Ramos (cell line): ENCODE measurements at regions not wholly inside any gene's neighbourhood (a gene's known extent, or its start where the extent isn't known, plus 50 kb on each side); places are given as distances from the start of the nearest gene placed in this dataset.
"Not testable (repeated sequence)": the region's sequence is repeated elsewhere in the genome, so short reads cannot be mapped to it uniquely, and the experiment has no call there.

ENCODE experiments used
- in situ Hi-C: fragments of 300-500 bp; cut with MboI; formaldehyde crosslinking; loops from one replicate; pipeline ENCODE4 v1.14.3; 2022; ENCODE audit warnings: low sequenced_read_pairs; ENCODE audit not compliant: unreplicated experiment

DNA sequence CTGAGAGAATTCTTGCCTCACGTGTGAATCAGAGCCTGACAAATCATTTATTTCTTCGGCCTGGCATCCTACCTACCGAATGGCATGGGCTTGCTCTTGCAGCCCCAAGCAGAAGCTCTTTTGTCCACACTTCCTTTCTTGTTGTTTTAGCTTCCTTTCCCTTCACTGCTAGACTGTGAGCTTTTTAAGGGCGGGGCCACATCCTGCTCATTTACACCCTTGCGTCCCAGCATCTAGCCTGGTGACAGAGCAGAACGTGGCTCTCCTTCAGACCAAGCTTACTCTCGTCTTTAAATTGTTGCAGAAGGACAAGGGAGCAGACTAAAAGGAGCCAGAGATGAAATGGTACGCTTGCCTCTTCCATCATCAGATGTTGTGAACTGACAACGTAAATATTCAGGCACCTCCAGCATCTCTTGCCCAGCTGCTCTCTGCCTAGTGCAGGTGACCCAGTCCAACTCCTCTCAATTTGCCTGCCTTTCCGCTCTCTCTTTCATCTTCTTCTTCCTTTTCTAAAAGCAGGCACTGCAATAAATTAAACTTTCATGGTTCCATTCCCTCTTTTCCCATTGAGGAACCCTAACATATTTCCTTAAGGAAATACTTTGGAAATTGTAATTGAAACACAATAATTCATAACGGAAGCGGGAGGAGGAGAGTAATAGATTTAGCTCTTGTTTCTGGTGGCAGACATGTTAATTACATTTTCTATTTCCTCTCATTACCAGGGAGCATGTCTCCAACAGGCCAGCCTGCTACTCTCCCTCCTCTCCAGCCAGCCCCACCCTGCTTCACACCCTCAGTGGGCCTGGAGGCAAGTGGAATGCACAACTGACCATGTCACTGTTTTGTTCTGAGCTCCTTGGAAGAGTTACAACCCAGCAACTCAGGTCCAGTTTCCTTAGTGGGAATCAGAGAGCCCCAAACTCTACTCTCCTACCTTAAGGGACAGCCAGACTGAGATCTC lies 228.1 kb upstream of the TRIB2 start:
- in situ Hi-C loops, result no loop called here

DNA sequence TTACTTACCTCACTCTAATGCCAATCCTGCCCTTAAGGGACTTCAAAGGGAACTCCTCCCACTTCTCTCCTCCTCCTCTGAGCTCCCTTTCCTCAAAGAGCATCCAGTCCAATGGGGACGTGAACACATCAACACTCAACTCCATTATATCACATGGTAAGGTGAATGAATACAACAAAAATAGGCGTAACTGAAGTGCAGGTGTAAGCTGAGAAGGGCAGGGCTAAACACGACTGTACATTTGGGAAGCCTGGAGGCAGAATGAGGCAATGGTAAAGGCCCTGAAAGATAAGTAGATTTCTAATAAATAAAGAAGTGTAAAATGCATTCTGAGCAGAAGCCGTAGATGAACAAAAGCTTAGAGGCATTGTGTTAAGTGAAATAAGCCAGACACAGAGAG lies 226.1 kb upstream of the TRIB2 start:
- in situ Hi-C loops, result no loop called here

DNA sequence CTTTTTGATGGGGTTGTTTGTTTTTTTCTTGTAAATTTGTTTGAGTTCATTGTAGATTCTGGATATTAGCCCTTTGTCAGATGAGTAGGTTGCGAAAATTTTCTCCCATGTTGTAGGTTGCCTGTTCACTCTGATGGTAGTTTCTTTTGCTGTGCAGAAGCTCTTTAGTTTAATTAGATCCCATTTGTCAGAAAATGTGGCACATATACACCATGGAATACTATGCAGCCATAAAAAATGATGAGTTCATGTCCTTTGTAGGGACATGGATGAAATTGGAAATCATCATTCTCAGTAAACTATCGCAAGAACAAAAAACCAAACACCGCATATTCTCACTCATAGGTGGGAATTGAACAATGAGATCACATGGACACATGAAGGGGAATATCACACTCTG lies 224.4 kb upstream of the TRIB2 start:
- in situ Hi-C loops, result not testable (repeated sequence)

DNA sequence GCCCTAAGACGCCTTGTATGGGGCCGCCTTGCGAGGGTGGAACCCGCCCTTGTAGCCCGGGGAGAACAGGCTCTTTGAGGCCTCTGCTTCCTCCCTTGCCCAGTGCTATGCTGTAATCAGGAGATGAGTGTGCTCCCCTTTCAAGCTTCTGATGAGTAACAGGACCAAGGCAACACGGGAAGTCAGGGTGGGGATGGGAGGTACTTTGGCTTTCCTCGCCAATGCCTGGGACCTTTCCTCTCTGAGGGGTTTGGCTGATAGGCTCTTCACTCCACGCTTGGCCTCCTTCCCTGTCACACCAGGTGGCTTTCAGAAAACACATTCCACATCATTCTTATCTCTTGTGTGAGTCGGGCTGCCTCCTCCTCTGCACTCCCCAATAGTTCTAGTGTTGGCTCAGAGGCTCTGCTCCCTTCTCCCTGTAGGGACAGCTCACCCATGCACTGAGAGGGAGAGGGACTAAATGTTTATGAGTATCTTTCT lies 223.7 kb upstream of the TRIB2 start:
- in situ Hi-C loops, result no loop called here

DNA sequence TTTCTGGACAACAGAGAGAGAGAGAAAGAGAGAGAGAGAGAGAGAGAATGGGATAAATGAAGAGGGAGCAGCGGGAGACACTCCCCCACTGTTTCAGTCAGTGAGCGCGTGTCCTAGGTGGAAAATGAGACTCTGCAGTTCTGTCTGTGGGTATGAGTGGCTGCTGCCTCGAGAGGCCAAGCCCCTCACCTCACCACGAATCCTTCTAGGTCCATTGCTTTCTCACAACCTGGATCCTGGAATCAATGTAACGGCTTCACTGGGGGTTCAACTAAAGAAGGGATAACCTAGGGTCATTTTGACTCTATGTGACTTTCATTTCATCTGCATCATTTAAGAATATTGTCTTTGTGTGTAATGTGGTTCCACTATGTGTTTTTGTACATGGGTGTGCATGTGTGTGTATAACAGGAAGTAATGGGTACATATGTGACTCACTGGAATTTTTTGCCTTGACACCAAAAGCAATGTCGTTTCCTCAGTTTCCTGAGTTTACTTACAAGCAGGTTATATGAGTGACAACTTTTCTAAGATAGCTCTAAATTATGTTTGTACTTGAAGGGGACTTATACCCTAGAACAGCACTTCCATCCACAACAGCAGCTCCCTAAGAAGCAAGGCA lies 221.4 kb upstream of the TRIB2 start:
- in situ Hi-C loops, result no loop called here

DNA sequence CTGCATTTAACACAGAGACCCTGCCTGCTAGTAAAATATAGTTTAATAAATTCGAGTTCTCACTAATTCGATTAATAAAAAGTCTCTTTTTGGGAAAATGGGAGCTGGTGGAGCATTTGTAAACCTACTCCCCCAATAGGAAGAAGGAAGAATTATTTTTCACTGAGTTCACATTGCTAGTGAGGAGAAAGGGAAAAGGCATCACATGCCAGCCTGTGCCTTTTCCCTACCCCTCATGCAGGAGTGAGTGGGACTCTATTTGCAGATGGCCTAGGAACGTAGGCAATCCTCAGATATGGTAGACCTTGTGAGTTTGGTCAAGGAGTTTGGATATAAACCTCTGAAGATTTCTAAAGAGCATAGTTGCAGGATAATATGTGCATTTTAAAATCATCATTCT lies 218.4 kb upstream of the TRIB2 start:
- in situ Hi-C loops, result no loop called here

DNA sequence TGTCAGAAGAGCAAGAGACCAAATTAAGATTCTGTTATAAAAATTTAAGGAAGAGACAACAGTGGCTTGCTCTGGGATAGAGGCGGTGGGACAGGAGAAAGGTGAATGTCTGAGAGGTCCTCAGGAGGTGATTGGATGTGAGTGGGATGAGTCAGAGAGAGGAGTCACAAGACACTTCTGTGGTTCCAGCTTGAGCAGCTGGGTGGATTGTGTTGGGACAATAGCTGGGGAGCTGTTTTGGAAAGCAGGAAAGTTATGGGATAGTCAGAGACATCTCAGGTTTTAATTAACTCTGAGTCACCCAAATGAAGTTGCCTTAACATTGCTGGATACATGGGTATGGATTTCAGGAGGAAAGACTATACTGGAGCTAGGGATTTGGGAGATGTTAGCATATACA lies 218.0 kb upstream of the TRIB2 start:
- in situ Hi-C loops, result no loop called here

DNA sequence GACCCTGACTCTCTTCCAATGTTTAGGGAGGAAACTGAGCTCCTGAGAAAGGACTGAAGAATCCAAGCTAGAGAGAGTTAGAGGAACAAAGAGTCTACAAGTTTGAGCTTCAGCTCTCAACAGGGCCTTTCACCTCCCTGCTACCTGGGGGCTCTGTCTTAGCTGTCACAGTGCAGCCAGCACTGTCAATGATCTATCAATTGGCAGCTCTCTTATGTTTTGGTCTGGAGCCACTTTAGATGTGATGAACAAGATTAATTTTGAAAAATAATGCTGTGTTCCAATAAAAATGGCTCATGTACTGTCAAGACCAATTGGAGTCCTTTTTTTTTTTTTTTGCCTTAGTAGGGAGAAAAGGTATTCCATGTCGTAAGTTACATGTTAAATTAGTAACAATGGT lies 215.8 kb upstream of the TRIB2 start:
- in situ Hi-C loops, result no loop called here

DNA sequence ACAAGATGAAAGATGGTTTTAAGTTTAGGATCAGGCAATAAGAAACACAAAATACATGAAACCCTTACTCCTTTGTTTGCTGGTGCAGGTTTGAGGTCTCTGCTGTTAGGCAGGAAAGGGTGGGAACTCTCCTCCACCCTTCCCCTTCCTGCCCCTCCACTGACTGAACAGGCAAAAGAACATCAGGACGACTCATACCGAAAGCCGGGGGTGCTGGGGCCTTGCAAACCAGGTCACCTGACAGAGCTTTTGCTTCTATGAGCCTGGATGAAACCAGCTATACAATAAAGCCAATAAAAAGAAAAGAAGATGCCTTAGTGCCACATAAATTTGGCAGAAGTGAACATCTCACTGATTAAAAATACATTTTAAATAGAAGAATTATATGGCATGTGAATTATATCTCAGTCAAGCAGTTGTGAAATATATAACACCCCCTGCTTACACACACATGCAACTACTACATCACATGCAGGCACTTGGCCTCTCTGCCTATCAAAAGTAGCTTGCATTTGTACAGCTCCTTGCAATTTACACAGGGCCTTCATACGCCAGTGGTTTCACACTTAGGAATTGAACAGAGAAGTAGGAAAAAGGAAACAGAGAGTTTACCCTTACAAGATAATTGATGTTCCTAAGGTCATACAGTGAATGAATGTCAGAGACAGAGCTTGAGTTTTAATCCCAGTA lies 215.1 kb upstream of the TRIB2 start:
- in situ Hi-C loops, result no loop called here

DNA sequence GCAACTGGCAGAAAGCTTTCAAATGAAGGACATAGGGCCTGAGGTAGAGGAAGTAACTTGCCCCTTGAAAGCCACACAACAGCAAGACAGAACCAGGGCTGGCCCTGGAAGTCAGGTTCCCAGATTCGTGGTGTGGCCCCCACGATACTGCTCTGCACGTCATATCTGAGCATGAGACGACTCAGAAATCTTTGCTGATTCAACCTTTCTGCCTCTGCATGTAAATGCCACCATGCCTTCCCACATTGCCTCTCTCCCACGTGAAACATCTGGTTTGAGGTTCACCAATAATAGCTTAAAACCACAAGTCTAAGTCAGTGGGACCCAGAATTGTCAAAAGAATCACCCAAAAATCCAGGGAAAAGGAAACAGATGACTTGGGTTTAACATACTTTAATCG lies 214.0 kb upstream of the TRIB2 start:
- in situ Hi-C loops, result no loop called here

DNA sequence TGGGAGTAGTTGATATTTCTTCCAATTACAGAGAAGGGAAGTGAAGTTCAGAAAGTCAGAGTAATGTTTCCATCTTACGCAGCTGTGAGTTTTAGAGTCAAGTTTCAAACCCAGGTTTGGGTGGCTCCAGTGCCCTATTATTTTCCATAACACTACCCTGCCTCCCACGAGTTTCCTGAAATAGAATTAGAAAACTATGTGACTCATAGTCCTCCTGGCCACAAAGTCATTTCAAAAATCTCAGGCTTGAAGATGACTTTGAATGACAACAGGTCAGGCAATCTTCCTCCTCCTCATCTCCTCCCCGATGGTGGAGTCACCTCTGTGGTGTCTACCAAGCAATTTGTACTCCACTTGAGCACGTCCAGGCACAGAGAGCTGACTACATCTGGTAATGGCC lies 212.3 kb upstream of the TRIB2 start:
- in situ Hi-C loops, result no loop called here

DNA sequence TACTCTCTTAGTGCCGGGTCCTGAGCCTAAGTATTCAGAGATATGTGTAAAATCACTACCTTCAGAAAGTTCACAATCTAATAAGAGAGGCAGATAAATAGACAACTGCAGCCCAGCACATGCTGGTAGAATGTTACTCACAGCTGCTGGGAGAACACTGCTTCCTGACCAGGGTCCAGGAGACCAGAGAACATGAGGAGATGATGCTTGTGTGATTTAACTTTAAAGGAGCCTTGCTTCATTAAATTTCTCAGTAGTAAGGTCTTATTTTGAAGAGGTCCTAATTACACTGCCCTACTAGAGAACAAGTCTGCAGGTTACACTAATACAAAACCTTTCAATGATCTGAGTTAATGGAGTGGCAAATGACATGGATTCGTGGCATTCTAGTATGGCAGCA lies 209.9 kb upstream of the TRIB2 start:
- in situ Hi-C loops, result no loop called here

DNA sequence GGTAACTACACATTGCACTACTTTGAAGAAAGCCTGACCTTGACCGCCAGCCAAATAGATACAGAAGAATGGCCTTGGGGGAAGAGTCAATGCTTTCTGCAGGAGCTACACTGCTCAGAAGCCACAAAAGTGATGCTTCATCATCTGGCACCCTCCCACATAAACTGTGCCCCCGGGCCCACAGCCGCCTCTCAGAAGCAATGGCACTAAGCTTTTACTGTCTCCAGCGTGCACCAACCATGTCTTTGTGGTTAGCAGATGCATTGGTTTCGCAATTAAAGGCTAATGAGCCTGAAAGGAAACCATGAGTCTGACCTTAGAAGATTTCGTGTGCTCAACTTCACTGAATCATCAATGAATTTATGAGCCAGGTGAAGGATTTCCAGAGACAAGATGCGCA lies 209.4 kb upstream of the TRIB2 start:
- in situ Hi-C loops, result no loop called here

DNA sequence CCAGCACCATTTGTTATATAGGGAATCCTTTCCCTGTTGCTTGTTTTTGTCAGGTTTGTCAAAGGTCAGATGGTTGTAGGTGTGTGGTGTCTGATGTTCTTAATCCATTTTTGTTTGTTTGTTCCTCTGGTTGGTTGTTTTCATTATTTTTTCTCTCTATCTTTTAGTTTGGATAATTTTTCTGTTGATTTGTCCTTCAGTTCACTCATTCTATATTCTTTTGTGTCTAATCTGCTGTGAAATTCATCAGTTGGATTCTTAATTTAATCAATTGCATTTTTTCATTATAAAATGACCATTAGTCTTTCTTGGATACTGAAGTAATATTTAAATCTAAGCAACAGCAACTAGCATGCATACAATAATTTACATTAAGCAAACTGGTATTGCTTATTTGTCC lies 206.7 kb upstream of the TRIB2 start:
- in situ Hi-C loops, result no loop called here

DNA sequence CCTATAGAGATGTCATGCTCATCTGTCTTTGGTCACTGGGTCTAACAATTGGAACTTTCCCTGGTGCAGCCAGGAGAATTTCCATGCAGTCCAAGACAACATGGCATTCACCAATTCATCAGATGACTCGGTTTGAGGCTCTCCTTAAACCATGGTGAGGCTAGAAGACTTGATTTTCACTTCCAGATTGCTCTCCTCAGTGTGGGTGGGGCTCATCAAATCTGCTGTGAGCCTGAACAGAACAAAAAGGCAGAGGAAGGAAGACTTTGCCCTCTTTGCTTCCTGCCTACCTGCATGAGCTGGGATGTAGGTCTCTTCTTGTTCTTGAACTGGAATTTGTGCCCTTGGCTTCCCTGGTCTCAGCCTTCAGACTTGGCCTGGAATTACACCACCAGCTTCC lies 203.4 kb upstream of the TRIB2 start:
- in situ Hi-C loops, result no loop called here

DNA sequence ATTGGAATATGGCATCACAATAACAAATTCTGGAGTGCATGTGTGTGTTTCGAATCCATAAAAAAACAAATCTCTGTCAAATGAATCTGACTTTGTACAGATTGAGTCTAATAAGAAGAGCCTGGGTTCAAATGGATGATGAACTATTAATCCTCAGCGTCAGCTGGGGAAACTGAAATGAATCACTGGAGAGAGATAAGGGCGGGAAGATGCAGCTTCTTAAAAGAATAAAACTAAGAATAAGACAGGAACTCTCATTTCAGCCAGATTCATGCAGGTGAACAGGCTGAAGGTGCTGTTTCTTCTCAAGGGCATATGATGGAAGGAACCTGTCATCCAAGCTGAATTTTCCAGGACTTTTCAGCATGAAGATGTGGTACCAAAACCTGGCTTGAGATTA lies 202.6 kb upstream of the TRIB2 start:
- in situ Hi-C loops, result no loop called here

DNA sequence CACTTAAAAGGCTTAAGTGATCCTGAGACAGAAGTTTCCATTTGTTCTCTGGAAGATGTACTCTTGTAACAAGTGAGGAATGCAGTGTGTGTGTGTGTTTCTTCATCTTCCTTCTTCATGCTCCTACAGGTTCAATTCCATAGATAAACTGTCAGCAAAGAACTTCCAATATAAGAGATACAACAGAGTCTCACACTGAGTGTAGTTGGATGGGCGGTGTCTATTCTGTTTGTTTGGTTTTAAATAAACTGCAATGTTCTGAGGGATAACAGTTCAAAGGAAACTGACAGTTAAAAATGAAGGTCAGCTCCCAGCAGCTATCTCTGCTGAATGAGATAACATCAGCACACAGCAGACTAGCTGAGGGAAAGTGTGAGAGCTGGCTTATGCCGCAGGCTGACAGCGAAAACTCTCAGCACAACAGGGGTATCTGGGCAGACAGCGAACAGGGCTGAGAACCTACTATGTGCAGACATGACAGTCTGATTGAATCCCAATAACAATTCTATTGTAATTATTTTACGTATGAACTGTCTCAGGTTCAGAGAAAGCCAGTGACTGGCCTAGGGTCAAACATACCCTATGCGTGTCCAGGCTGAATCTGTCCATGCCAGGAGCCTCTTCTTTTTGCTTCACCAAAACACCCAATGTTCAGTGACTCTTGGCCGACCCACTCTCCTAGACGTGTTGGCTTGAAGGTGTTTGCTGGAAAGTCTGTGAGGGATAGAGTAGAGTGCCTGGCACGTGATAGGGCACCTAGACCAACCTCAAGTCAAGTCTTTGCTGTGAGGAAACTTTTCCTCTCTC lies 201.9 kb upstream of the TRIB2 start:
- in situ Hi-C loops, result no loop called here

DNA sequence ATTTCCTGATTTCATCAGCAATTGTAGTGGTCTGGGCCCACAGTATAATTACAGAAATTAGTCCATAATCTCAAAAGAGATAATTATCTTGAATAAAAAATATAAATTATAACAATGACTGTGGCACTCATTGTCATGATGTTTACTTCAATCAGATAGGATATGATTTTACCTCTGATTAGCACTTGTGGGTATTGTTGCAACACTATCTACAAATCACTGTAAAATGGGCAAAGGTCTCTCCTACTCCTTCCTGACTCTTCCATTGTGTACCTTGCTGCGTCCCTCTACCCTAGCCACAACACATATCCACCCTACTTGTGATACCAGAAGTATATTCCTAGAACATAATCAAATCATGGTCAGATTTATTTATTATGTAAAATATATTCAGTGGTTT lies 200.9 kb upstream of the TRIB2 start:
- in situ Hi-C loops, result no loop called here

DNA sequence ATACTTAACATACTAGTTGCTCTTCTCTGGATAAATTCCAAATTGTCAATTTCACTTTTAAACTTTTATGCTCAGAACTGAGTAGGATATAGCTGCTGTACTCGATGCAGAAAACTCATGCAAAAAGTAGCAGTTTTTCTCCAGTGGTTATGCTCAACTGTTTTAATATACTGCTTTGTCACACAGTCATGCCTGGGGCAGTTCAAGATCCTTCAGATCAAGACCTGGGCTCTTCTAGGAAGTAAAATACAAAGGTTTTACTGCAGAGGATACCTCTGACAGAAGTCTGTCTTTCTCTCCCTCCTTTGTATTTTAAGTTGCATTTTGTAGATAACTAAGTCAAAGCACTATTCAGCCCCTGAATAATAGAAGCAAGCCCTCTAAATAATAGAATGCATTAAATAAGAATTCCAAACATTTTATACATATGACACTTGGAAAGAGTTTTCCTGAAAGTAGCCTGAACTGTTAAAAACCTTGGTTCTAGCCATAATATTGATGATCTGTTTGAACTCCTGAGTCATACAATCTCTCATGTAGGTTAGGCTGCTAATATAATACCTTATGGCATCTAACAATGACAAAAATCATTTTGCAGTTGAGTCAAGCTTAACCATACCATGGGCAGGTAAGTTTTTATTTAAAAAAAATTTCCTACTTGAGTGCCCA lies 183.3 kb upstream of the TRIB2 start:
- in situ Hi-C loops, result no loop called here
